H9 (cell line): ENCODE measurements at regions not wholly inside any gene's neighbourhood (a gene's known extent, or its start where the extent isn't known, plus 50 kb on each side); places are given as distances from the start of the nearest gene placed in this dataset.

Experiments
- DNase-seq: peaks from one replicate; pipeline ENCODE4 v3.0.0-alpha.2; 2017
- H2AFZ ChIP-seq: one replicate; pipeline ENCODE4 v1.6.1; 2013; ENCODE audit warnings: mild to moderate bottlenecking, low read length, control low read depth, moderate library complexity
- H2AK5ac ChIP-seq: 2 replicates; pipeline ENCODE4 v1.6.1; 2013; ENCODE audit warnings: low read length, control low read depth, mixed read lengths; ENCODE audit not compliant: insufficient read length
- H2BK120ac ChIP-seq: one replicate; pipeline ENCODE4 v1.6.1; 2013; ENCODE audit warnings: low read depth, mild to moderate bottlenecking, low read length, control low read depth, inconsistent platforms; ENCODE audit not compliant: poor library complexity, severe bottlenecking
- H2BK12ac ChIP-seq: 2 replicates; pipeline ENCODE4 v1.6.1; 2013; ENCODE audit warnings: low read length, control low read depth, mixed read lengths, low read depth; ENCODE audit not compliant: insufficient read length
- H2BK15ac ChIP-seq: 2 replicates; pipeline ENCODE4 v1.6.1; 2013; ENCODE audit warnings: low read depth, low read length, control low read depth
- H2BK20ac ChIP-seq: one replicate; pipeline ENCODE4 v1.6.1; 2013; ENCODE audit warnings: low read depth, mild to moderate bottlenecking, low read length, control low read depth, inconsistent platforms; ENCODE audit not compliant: poor library complexity, severe bottlenecking
- H2BK5ac ChIP-seq: 2 replicates; pipeline ENCODE4 v1.6.1; 2013; ENCODE audit warnings: low read length, control low read depth, mixed read lengths; ENCODE audit not compliant: insufficient read length
- H3K14ac ChIP-seq: 2 replicates; pipeline ENCODE4 v1.6.1; 2013; ENCODE audit warnings: low read length, control low read depth; ENCODE audit not compliant: insufficient read depth
- H3K18ac ChIP-seq: 2 replicates; pipeline ENCODE4 v1.6.1; 2013; ENCODE audit warnings: low read depth, mild to moderate bottlenecking, mixed read lengths, low read length, control low read depth; ENCODE audit not compliant: insufficient read length
- H3K23ac ChIP-seq: 2 replicates; pipeline ENCODE4 v1.6.1; 2013; ENCODE audit warnings: low read length, control low read depth, mixed read lengths, low read depth; ENCODE audit not compliant: insufficient read length
- H3K23me2 ChIP-seq: 2 replicates; pipeline ENCODE4 v1.6.1; 2013; ENCODE audit warnings: low read depth, mild to moderate bottlenecking, mixed read lengths, low read length, control low read depth; ENCODE audit not compliant: insufficient read length, poor library complexity, severe bottlenecking
- H3K27ac ChIP-seq: 2 replicates; pipeline ENCODE4 v1.5.1; 2013; ENCODE audit warnings: low read length, control low read depth, mixed read lengths, low read depth; ENCODE audit not compliant: insufficient read length
- H3K27me3 ChIP-seq: 2 replicates; pipeline ENCODE4 v1.6.1; 2013; ENCODE audit warnings: low read length, control low read depth, inconsistent platforms; ENCODE audit not compliant: insufficient read depth
- H3K4ac ChIP-seq: 2 replicates; pipeline ENCODE4 v1.6.1; 2013; ENCODE audit warnings: low read depth, mild to moderate bottlenecking, control low read depth, inconsistent platforms, low read length, moderate library complexity
- H3K4me1 ChIP-seq: 2 replicates; pipeline ENCODE4 v1.6.1; 2013; ENCODE audit warnings: low read length, control low read depth, inconsistent platforms; ENCODE audit not compliant: insufficient read depth
- H3K4me2 ChIP-seq: 2 replicates; pipeline ENCODE4 v1.6.1; 2013; ENCODE audit warnings: low read length, control low read depth, mixed read lengths; ENCODE audit not compliant: insufficient read length, insufficient read depth
- H3K56ac ChIP-seq: 2 replicates; pipeline ENCODE4 v1.6.1; 2013; ENCODE audit warnings: low read depth, mild to moderate bottlenecking, mixed read lengths, low read length, control low read depth; ENCODE audit not compliant: insufficient read length
- H3K79me1 ChIP-seq: 2 replicates; pipeline ENCODE4 v1.6.1; 2013; ENCODE audit warnings: low read depth, mild to moderate bottlenecking, moderate library complexity, low read length, control low read depth, inconsistent platforms; ENCODE audit not compliant: insufficient read depth, poor library complexity, severe bottlenecking
- H3K79me2 ChIP-seq: 2 replicates; pipeline ENCODE4 v1.6.1; 2013; ENCODE audit warnings: low read length, control low read depth, inconsistent platforms; ENCODE audit not compliant: insufficient read depth
- H3K9ac ChIP-seq: 2 replicates; pipeline ENCODE4 v1.6.1; 2013; ENCODE audit warnings: low read length, control low read depth, mixed read lengths; ENCODE audit not compliant: insufficient read length; ENCODE audit errors: extremely low read depth
- H3K9me3 ChIP-seq: one replicate; pipeline ENCODE4 v1.6.1; 2013; ENCODE audit warnings: low read depth, low read length, inconsistent platforms; ENCODE audit not compliant: control insufficient read depth
- H3T11ph ChIP-seq: one replicate; pipeline ENCODE4 v1.6.1; 2013; ENCODE audit warnings: mild to moderate bottlenecking, low read length, control low read depth, inconsistent platforms
- H4K20me1 ChIP-seq: one replicate; pipeline ENCODE4 v1.6.1; 2013; ENCODE audit not compliant: control insufficient read depth, insufficient read length, insufficient read depth
- H4K5ac ChIP-seq: 2 replicates; pipeline ENCODE4 v1.6.1; 2013; ENCODE audit warnings: low read depth, mild to moderate bottlenecking, mixed read lengths, low read length, control low read depth; ENCODE audit not compliant: insufficient read length
- H4K8ac ChIP-seq: replicated peaks from 2 replicates; pipeline ENCODE4 v1.6.1; 2013; ENCODE audit warnings: low read length, control low read depth, mixed read lengths, low read depth; ENCODE audit not compliant: insufficient read length
- H4K91ac ChIP-seq: 2 replicates; pipeline ENCODE4 v1.6.1; 2013; ENCODE audit warnings: low read depth, mild to moderate bottlenecking, moderate library complexity, mixed read lengths, low read length, control low read depth; ENCODE audit not compliant: insufficient read length
- H3K27ac Mint-ChIP-seq, 3 experiments: 2 replicates in 2 of 3; 3 replicates in 1 of 3; pipeline ENCODE4 v1.8.0; 2020 to 2021; ENCODE audit warnings: mixed read lengths in 3 of 3, mild to moderate bottlenecking in 1 of 3, moderate library complexity in 1 of 3
- H3K27me3 Mint-ChIP-seq: 2 replicates; pipeline ENCODE4 v1.8.0; 2021; ENCODE audit warnings: low read depth, mild to moderate bottlenecking, moderate library complexity, mixed read lengths
- H3K36me3 Mint-ChIP-seq, 3 experiments: 2 replicates in 2 of 3; 3 replicates in 1 of 3; pipeline ENCODE4 v1.8.0; 2020 to 2021; ENCODE audit warnings: low read depth in 3 of 3, mixed read lengths in 3 of 3; ENCODE audit not compliant: insufficient read depth in 1 of 3
- H3K4me1 Mint-ChIP-seq, 2 experiments: 2 replicates each; pipeline ENCODE4 v1.8.0; 2020; ENCODE audit warnings: mixed read lengths in 2 of 2
- H3K4me3 Mint-ChIP-seq, 2 experiments: 2 replicates in 1 of 2; 3 replicates in 1 of 2; pipeline ENCODE4 v1.8.0; 2020 to 2021; ENCODE audit warnings: mild to moderate bottlenecking in 2 of 2, mixed read lengths in 2 of 2, moderate library complexity in 1 of 2
- H3K9me3 Mint-ChIP-seq, 2 experiments: 2 replicates in 1 of 2; 3 replicates in 1 of 2; pipeline ENCODE4 v1.8.0; 2020; ENCODE audit warnings: mild to moderate bottlenecking in 2 of 2, mixed read lengths in 2 of 2, moderate library complexity in 1 of 2
- WGBS: extraction: QIAGEN DNeasy Blood & Tissue Kit; methylation state at CpG from one replicate; pipeline ENCODE4 v1.1.7; 2013; ENCODE audit warnings: missing lambda C conversion rate, low lambda C conversion rate, mixed read lengths; ENCODE audit not compliant: insufficient read length; ENCODE audit errors: extremely low coverage; 5-methylcytosine and 5-hydroxymethylcytosine counted together
- TF ChIP-seq, protein P1 (sequence below): fragments of 200-600 bp; sonication (generic); conservative IDR thresholded peaks from 3 replicates; pipeline ENCODE4 v1.8.0; 2021; ENCODE audit warnings: antibody characterized with exemption, mild to moderate bottlenecking

DNA sequence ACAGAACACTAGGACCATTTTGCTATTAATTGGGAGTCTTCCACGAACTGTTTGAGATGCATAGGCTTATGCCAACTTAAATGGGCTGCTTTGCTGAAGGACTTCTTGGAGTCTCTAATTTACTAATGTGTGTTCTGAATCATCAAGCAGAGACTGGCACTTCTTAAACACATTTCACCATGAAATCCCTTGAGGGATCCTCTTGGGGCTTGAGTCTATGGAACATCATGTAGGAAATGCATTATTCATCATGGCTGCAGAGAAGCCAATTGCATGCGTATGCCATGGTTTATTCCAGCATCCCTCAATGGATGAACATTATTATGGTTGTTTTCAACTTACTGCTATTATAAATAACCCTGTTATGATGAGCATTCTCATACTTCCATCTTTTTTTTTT, 73.4 kb downstream of the FGD2 start:
- Mint-ChIP-seq H3K4me3 (no peak overlapping the region), H3K27me3 (no peaks in the 10 kb centered on the region), H3K4me1 (peaks cover 19 to 20% of the 10 kb centered on the region in 2 experiments), H3K27ac (no peak overlapping the region), H3K9me3 (no peaks in the 10 kb centered on the region), H3K36me3 (peaks cover 0 to 3% (median 0%) of the 10 kb centered on the region in 3 experiments; a peak in 2 of 7 replicates)
- H3T11ph ChIP-seq, result no peak overlapping the region
- no peaks in the 10 kb centered on the region for H3K79me2 ChIP-seq
- H3K23me2 ChIP-seq, result no peaks in the 10 kb centered on the region
- H4K5ac ChIP-seq, result no peak overlapping the region
- DNase-seq, result no peak
- H3K18ac ChIP-seq, result no peak overlapping the region
- H3K4ac ChIP-seq, result no peak overlapping the region
- no peaks in the 10 kb centered on the region for H3K79me1 ChIP-seq
- H3K9ac ChIP-seq, result no peak overlapping the region
- no peak overlapping the region for H2BK12ac ChIP-seq
- H2BK15ac ChIP-seq, result no peak overlapping the region
- no peak overlapping the region for H2BK120ac ChIP-seq
- WGBS, result no CpG with 5 or more reads among the region's 2 CpGs
- no peak overlapping the region for H3K27ac ChIP-seq
- H3K9me3 ChIP-seq, result no peaks in the 10 kb centered on the region
- TF ChIP-seq, protein P1, sequence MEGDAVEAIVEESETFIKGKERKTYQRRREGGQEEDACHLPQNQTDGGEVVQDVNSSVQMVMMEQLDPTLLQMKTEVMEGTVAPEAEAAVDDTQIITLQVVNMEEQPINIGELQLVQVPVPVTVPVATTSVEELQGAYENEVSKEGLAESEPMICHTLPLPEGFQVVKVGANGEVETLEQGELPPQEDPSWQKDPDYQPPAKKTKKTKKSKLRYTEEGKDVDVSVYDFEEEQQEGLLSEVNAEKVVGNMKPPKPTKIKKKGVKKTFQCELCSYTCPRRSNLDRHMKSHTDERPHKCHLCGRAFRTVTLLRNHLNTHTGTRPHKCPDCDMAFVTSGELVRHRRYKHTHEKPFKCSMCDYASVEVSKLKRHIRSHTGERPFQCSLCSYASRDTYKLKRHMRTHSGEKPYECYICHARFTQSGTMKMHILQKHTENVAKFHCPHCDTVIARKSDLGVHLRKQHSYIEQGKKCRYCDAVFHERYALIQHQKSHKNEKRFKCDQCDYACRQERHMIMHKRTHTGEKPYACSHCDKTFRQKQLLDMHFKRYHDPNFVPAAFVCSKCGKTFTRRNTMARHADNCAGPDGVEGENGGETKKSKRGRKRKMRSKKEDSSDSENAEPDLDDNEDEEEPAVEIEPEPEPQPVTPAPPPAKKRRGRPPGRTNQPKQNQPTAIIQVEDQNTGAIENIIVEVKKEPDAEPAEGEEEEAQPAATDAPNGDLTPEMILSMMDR, result no peak
- no peak overlapping the region for H3K4me2 ChIP-seq
- H2BK5ac ChIP-seq, result no peak overlapping the region
- no peak overlapping the region for H4K91ac ChIP-seq
- H4K8ac ChIP-seq, result no peak overlapping the region
- no peak overlapping the region for H2AK5ac ChIP-seq
- H3K14ac ChIP-seq, result no peak overlapping the region
- H2BK20ac ChIP-seq, result no peak overlapping the region
- no peak overlapping the region for H2AFZ ChIP-seq
- H3K27me3 ChIP-seq, result no peaks in the 10 kb centered on the region
- H3K23ac ChIP-seq, result no peak overlapping the region
- H3K56ac ChIP-seq, result no peak overlapping the region
- H3K4me1 ChIP-seq, result no peaks in the 10 kb centered on the region; the same call in none of the 2 replicates
- no peaks in the 10 kb centered on the region for H4K20me1 ChIP-seq
